ENCODE measurements at regions not wholly inside any gene's neighbourhood (a gene's known extent, or its start where the extent isn't known, plus 50 kb on each side); places are given as distances from the start of the nearest gene placed in this dataset.

- peak; percentile 20; the same call in 1 of the 2 replicates for TF ChIP-seq CTCF (IDR thresholded peaks at IDR 0.05)
- TF ChIP-seq ZFX (IDR thresholded peaks at IDR 0.05; ENCODE audit: borderline replicate concordance), result no peak
These were observed 208.8 kb upstream of the USP25 start for GRCh38 chr21:15520811-15521643.
